Left lung (tissue), 4 donors: ENCODE measurements at regions not wholly inside any gene's neighbourhood (a gene's known extent, or its start where the extent isn't known, plus 50 kb on each side); places are given as distances from the start of the nearest gene placed in this dataset.

Experiments
- ATAC-seq: fragments of 200-7000 bp; cut with Tn5 transposase; one replicate; pipeline ENCODE4 v1.9.1; 2020; ENCODE audit warnings: moderate library complexity
- DNase-seq, 4 donors: peaks; one replicate each; pipeline ENCODE4 v3.0.0-alpha.2; 2013 to 2020
- H3K27ac ChIP-seq, 2 donors: fragments of 200-600 bp; sonication (generic) in 1 of 2; one replicate each; pipeline versions ENCODE4 v1.5.0 to v1.8.0; 2020 to 2021
- H3K27me3 ChIP-seq, 2 donors: fragments of 200-600 bp; sonication (generic) in 1 of 2; one replicate each; pipeline versions ENCODE4 v1.5.0 to v1.8.0; 2020 to 2021
- H3K36me3 ChIP-seq, 2 donors: fragments of 200-600 bp; sonication (generic) in 1 of 2; one replicate each; pipeline versions ENCODE4 v1.5.0 to v1.8.0; 2020 to 2021
- H3K4me1 ChIP-seq, 2 donors: fragments of 200-600 bp; one replicate each; pipeline ENCODE4 v1.8.0; 2021
- H3K4me3 ChIP-seq, 2 donors: fragments of 200-600 bp; sonication (generic) in 1 of 2; one replicate each; pipeline versions ENCODE4 v1.5.0 to v1.8.0; 2020 to 2021; ENCODE audit warnings: mild to moderate bottlenecking in 1 of 2
- H3K9me3 ChIP-seq, 2 donors: fragments of 200-600 bp; sonication (generic) in 1 of 2; one replicate each; pipeline versions ENCODE4 v1.5.0 to v1.8.0; 2020 to 2021
- CTCF ChIP-seq, 2 donors: fragments of 200-600 bp; sonication (generic) in 1 of 2; IDR thresholded peaks; one replicate each; pipeline versions ENCODE4 v1.5.0 to v1.8.0; 2021; ENCODE audit warnings: antibody characterized with exemption in 2 of 2
- intact Hi-C, 2 donors: fragments of 100-400 bp; cut with DNase I; formaldehyde crosslinking; loops; one replicate each; pipeline versions ENCODE4 v1.11.2 to v1.14.2; 2022
- donor health status: DM: no; HTN: yes; CAD: no.
- donor health status: DM: no; HTN: no; CAD: no.

GRCh38 chr12:81963026-81963425 is 203.9 kb upstream of the PPFIA2 start:
- Histone ChIP-seq H3K36me3 (no peaks in the 10 kb centered on the region), H3K4me1 (peaks cover 0 to 2% of the 10 kb centered on the region in 2 donors), H3K4me3 (no peak overlapping the region), H3K9me3 (no peaks in the 10 kb centered on the region), H3K27me3 (no peaks in the 10 kb centered on the region), H3K27ac (no peak overlapping the region)
- ATAC-seq (no peak), DNase-seq (no peak)
- no peak for TF ChIP-seq CTCF (IDR thresholded peaks at IDR 0.05)
- intact Hi-C loops = no loop called here

GRCh38 chr12:81962126-81962856 is 203.1 kb upstream of the PPFIA2 start:
- ATAC-seq (no peak), DNase-seq (no peak)
- TF ChIP-seq CTCF (IDR thresholded peaks at IDR 0.05) = no peak
- Histone ChIP-seq H3K27ac (no peak overlapping the region), H3K27me3 (no peaks in the 10 kb centered on the region), H3K9me3 (no peaks in the 10 kb centered on the region), H3K36me3 (no peaks in the 10 kb centered on the region), H3K4me3 (no peak overlapping the region), H3K4me1 (peaks cover 0 to 2% of the 10 kb centered on the region in 2 donors)
- intact Hi-C loops = no loop called here

- H3K9me3 ChIP-seq = no peaks in the 10 kb centered on the region
- H3K27me3 ChIP-seq = no peaks in the 10 kb centered on the region
- intact Hi-C loops = no loop called here
- H3K4me3 ChIP-seq = no peak overlapping the region
- no peak overlapping the region for H3K27ac ChIP-seq
- ATAC-seq (no peak), DNase-seq (no peak)
- TF ChIP-seq CTCF (IDR thresholded peaks at IDR 0.05) = no peak
- H3K36me3 ChIP-seq = no peaks in the 10 kb centered on the region
- peaks cover 0 to 2% of the 10 kb centered on the region in 2 donors for H3K4me1 ChIP-seq
Observed at GRCh38 chr12:81958406-81958805, 199.3 kb upstream of the PPFIA2 start.

GRCh38 chr12:81957631-81958030 is 198.5 kb upstream of the PPFIA2 start:
- no peak for DNase-seq
- no peaks in the 10 kb centered on the region for H3K9me3 ChIP-seq
- H3K4me1 ChIP-seq = peaks cover 0 to 2% of the 10 kb centered on the region in 2 donors
- intact Hi-C loops = no loop called here
- no peak overlapping the region for H3K4me3 ChIP-seq
- no peak overlapping the region for H3K27ac ChIP-seq
- no peak for ATAC-seq
- no peak for TF ChIP-seq CTCF (IDR thresholded peaks at IDR 0.05)
- H3K36me3 ChIP-seq = no peaks in the 10 kb centered on the region
- H3K27me3 ChIP-seq = no peaks in the 10 kb centered on the region

GRCh38 chr12:81956468-81956860 is 197.3 kb upstream of the PPFIA2 start:
- Histone ChIP-seq H3K4me3 (no peak overlapping the region), H3K27me3 (no peaks in the 10 kb centered on the region), H3K9me3 (no peaks in the 10 kb centered on the region), H3K27ac (no peak overlapping the region), H3K36me3 (no peaks in the 10 kb centered on the region), H3K4me1 (peaks cover 0 to 2% of the 10 kb centered on the region in 2 donors)
- intact Hi-C loops = no loop called here
- TF ChIP-seq CTCF (IDR thresholded peaks at IDR 0.05) = no peak
- no peak for DNase-seq
- ATAC-seq = no peak
